ENCODE measurements at regions not wholly inside any gene's neighbourhood (a gene's known extent, or its start where the extent isn't known, plus 50 kb on each side); places are given as distances from the start of the nearest gene placed in this dataset.

DNA sequence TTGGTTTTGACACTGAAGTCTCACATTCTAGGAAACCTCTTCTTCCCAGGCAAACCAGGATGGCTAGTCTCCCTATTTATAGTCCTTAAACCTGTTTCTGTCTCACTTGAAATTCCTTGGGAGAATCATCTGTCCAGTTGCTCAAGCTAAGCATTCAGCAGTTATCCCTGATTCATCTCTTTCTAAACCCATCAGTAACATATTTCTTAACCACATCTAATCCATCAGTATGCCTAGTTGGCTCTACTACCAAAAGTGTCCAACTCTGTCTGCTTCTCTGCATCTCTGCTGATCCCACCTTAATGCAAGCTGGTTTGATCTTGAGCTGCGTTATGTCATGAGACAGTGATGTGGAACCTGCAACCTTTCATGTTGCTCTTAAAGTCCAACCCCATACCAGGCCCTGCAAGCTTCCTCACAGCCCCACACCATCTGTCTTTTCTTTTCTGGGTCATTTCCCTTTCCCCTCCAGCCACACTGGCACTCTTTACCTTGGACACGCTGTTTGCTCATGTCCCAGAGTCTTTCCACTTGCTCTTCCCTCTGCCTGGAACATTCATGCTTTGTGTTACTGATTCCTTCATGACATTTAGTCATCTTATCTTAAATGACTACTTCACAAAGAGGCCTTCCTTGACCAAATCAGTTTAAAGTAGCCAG, 380.8 kb upstream of the RGS6 start:
- DNase-seq (ENCODE audit: low read depth) = peak; percentile 91
- H3K4me3 ChIP-seq (ENCODE audit: low read length) = no peak overlapping the region

GRCh38 chr14:71552809-71553208, 379.4 kb upstream of the RGS6 start:
- no peak for DNase-seq (ENCODE audit: low read depth)
- H3K4me3 ChIP-seq (ENCODE audit: low read length) = no peak overlapping the region
- TF ChIP-seq, protein P1, sequence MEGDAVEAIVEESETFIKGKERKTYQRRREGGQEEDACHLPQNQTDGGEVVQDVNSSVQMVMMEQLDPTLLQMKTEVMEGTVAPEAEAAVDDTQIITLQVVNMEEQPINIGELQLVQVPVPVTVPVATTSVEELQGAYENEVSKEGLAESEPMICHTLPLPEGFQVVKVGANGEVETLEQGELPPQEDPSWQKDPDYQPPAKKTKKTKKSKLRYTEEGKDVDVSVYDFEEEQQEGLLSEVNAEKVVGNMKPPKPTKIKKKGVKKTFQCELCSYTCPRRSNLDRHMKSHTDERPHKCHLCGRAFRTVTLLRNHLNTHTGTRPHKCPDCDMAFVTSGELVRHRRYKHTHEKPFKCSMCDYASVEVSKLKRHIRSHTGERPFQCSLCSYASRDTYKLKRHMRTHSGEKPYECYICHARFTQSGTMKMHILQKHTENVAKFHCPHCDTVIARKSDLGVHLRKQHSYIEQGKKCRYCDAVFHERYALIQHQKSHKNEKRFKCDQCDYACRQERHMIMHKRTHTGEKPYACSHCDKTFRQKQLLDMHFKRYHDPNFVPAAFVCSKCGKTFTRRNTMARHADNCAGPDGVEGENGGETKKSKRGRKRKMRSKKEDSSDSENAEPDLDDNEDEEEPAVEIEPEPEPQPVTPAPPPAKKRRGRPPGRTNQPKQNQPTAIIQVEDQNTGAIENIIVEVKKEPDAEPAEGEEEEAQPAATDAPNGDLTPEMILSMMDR (conservative IDR thresholded peaks at IDR 0.05; ENCODE audit: low read length) = no peak

More for the DNA sequence above, 380.8 kb upstream of the RGS6 start:
- TF ChIP-seq, protein P1 (conservative IDR thresholded peaks at IDR 0.05; ENCODE audit: low read length) = no peak

DNA sequence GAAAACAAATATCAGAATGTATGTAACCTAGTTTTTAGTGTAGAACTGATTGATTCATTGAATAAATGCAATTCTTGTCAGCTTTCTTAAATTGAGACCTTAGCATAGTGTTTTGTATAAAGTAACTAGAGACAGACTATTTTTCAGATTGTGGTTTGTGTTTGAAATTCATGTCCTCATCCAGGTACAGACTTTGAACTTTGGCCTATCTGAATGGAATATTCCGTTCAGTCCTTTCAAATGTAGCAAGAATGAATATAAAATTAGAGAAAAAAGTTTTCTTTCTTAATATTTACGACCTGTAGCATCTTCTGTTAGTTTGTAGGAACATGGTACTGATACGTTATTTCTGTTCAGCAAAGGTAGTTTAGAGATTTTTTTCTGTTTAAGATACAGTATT, 378.4 kb upstream of the RGS6 start:
- H3K4me3 ChIP-seq (ENCODE audit: low read length) = no peak overlapping the region
- TF ChIP-seq, protein P1 (conservative IDR thresholded peaks at IDR 0.05; ENCODE audit: low read length) = no peak
- DNase-seq (ENCODE audit: low read depth) = no peak

GRCh38 chr14:71554323-71554722, 377.9 kb upstream of the RGS6 start:
- no peak overlapping the region for H3K4me3 ChIP-seq (ENCODE audit: low read length)
- DNase-seq (ENCODE audit: low read depth) = no peak
- TF ChIP-seq, protein P1 (conservative IDR thresholded peaks at IDR 0.05; ENCODE audit: low read length) = no peak

GRCh38 chr14:71554959-71555612, 377.1 kb upstream of the RGS6 start:
- no peak for DNase-seq (ENCODE audit: low read depth)
- TF ChIP-seq, protein P1 (conservative IDR thresholded peaks at IDR 0.05; ENCODE audit: low read length) = no peak
- H3K4me3 ChIP-seq (ENCODE audit: low read length) = no peak overlapping the region

DNA sequence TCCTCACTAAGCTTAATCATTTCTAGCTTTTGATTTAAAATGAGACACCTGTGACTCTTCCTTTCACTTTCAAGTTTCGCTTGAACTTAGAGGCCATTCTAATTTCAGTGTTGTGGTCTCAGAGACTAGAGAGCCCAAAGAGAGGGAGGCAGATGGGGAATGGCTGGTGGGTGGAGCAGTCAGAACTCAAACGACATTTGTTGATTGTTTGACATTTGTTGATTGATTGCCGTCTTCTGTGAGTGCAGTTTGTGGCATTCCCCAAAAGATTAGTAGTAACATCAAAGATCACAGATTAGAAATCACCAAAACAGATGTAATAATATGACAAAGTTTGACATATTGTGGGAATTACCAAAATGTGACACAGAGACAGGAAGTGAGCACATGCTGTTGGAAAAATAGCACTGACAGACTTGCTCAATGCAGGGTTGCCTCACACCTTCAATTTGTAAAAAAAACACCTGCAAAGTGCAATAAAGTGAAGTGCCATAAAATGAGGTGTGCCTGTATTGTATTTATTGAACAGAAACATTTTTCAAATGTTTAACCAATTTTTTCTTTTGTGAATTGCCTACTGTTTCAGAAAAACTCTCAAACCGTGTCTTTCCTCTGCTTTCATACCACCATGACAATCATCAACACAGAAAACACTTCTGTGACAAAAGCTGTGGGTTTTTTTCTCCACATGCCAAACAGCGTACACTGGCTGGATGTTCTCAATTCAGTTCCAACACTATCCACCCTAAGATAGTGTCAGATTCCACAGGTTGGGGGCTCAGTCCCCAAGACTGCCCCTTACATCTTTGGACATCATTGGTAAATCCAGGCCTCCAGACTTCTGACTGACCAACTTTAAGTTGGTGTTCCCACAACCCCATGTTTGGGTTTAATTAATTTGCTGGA, 376.3 kb upstream of the RGS6 start:
- no peak overlapping the region for H3K4me3 ChIP-seq (ENCODE audit: low read length)
- peak; percentile 56 for DNase-seq (ENCODE audit: low read depth)
- TF ChIP-seq, protein P1 (conservative IDR thresholded peaks at IDR 0.05; ENCODE audit: low read length) = no peak
